GM21360 (cell line): ENCODE measurements at regions not wholly inside any gene's neighbourhood (a gene's known extent, or its start where the extent isn't known, plus 50 kb on each side); places are given as distances from the start of the nearest gene placed in this dataset.

Source experiments
- ATAC-seq: cut with Tn5 transposase; IDR thresholded peaks from one replicate; pipeline ENCODE4 v1.9.1; 2021; ENCODE audit warnings: mild to moderate bottlenecking, moderate library complexity; ENCODE audit not compliant: unreplicated experiment

GRCh38 chr20:57047281-57048026 lies 219.0 kb downstream of the BMP7 start:
- ATAC-seq, result no peak

- ATAC-seq, result no peak
Measured at GRCh38 chr20:57048027-57048869, 218.2 kb downstream of the BMP7 start.

- no peak for ATAC-seq
Measured at GRCh38 chr20:57049296-57049695, 217.1 kb downstream of the BMP7 start.

- ATAC-seq, result no peak
Measured at GRCh38 chr20:57051096-57051495, 215.3 kb downstream of the BMP7 start.

GRCh38 chr20:57053067-57053466 lies 213.4 kb downstream of the BMP7 start:
- no peak for ATAC-seq

- no peak for ATAC-seq
Measured at GRCh38 chr20:57053793-57054552, 212.5 kb downstream of the BMP7 start.

GRCh38 chr20:57055345-57055744 lies 211.1 kb downstream of the BMP7 start:
- no peak for ATAC-seq

GRCh38 chr20:57056651-57057050 lies 209.8 kb downstream of the BMP7 start:
- no peak for ATAC-seq

- ATAC-seq, result no peak
Measured at GRCh38 chr20:57059055-57059596, 207.3 kb downstream of the BMP7 start.

- ATAC-seq, result no peak
Measured at GRCh38 chr20:57060407-57061050, 205.9 kb downstream of the BMP7 start.

- ATAC-seq, result no peak
Measured at GRCh38 chr20:57061051-57061900, 205.2 kb downstream of the BMP7 start.

- no peak for ATAC-seq
Measured at GRCh38 chr20:57062241-57062640, 204.2 kb downstream of the BMP7 start.

- ATAC-seq, result no peak
Measured at GRCh38 chr20:57062696-57063270, 203.7 kb downstream of the BMP7 start.

GRCh38 chr20:57064836-57065235 lies 201.6 kb downstream of the BMP7 start:
- no peak for ATAC-seq

GRCh38 chr20:57065646-57066045 lies 200.8 kb downstream of the BMP7 start:
- no peak for ATAC-seq

GRCh38 chr20:57066126-57066900 lies 200.1 kb downstream of the BMP7 start:
- no peak for ATAC-seq

GRCh38 chr20:57069442-57069841 lies 197.0 kb downstream of the BMP7 start:
- no peak for ATAC-seq

GRCh38 chr20:57070296-57070695 lies 196.1 kb downstream of the BMP7 start:
- ATAC-seq, result no peak

GRCh38 chr20:57071283-57071731 lies 195.1 kb downstream of the BMP7 start:
- no peak for ATAC-seq
